GM19043 (cell line): ENCODE measurements at regions not wholly inside any gene's neighbourhood (a gene's known extent, or its start where the extent isn't known, plus 50 kb on each side); places are given as distances from the start of the nearest gene placed in this dataset.
"Not testable (repeated sequence)": the region's sequence is repeated elsewhere in the genome, so short reads cannot be mapped to it uniquely, and the experiment has no call there.

Source experiments
- ATAC-seq: cut with Tn5 transposase; IDR thresholded peaks from one replicate; pipeline ENCODE4 v1.9.1; 2021; ENCODE audit warnings: low read depth; ENCODE audit not compliant: unreplicated experiment

DNA sequence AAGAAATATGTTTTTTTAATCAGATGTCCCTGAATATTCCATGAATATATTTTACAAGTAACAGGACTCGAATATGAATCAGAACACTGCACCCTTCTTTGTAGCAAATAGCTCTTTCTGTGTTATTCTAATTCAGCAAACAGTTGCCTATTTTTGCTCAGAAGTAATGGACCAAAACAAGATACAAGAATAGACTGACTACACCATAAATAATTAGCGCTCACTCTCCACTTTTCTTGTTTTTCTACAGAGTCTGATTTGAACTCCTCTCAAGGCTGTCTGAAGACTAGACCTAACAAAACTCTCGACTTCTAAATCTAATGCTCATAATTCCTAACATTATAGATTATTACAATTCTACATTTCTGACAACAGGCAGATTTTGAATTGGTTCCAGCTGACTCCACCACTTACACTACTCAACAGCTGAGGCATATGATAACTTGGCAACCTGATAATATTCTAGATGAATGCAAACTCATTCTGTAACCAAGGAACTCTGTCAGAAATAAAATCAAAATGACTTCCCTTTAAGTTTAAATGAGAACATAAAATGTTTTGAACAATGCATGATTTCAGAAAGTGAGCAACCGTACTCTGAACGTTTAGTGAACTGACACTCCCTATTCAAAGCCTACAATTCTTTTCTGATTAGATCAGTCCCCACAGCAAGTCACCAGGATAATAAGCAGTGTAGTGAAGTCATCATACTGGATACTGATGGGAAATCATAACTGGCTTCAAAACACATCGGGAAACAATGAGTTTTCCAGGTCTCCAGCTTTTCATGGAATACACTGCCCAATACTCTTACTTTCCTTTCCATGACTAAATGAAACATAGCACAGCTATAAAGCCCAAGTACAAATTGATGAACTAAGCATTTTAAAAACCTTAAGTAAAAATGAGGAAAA is 114.2 kb upstream of the BEND6 start:
- ATAC-seq, result no peak

DNA sequence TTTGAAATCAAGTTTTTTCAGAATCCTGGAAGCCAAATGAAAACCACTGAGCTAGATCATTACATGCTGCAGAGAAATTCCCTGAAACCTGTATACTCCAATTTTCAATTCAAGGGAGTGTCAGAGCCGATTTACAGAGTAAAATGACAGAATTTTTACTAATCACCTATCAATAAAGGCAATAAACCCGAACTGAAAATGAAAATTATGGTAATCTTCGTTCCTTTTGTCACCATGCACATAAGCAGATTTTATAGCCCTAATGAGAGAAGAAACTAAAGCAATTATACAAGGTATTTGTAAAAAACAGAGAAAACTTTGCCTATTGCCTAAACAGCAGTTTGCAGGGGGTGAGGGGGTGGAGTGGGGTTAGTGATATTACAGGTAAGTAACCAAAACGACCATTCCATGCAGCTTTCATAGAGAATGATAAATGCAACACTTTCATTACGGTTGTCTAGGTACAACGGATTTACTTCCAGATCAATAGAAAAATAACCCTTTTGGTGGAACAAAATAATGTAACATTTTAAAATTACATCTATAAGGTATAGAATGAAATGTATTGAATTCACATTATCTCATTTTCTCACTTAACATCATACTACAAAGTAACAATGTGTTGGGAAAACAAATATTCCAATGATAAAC is 115.2 kb upstream of the BEND6 start:
- ATAC-seq, result no peak

DNA sequence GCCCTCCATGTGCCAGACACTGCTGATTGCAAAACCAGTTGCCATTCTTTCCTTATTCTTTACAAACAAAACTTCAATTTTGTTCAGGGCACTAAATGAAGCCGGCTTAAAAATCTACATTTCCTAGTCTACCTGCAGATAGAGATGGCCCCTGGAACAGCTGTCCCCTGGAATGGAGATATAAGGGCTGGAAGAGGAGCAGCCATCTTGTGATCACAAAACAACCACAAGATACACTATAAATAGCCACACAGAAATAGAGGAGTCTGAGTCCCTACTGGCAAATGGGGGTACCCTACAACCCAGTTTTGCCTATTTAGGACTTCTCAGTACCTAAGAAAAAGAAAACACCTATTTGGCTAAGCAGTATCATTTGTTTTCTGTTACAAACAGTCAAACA is 115.9 kb upstream of the BEND6 start:
- no peak for ATAC-seq

DNA sequence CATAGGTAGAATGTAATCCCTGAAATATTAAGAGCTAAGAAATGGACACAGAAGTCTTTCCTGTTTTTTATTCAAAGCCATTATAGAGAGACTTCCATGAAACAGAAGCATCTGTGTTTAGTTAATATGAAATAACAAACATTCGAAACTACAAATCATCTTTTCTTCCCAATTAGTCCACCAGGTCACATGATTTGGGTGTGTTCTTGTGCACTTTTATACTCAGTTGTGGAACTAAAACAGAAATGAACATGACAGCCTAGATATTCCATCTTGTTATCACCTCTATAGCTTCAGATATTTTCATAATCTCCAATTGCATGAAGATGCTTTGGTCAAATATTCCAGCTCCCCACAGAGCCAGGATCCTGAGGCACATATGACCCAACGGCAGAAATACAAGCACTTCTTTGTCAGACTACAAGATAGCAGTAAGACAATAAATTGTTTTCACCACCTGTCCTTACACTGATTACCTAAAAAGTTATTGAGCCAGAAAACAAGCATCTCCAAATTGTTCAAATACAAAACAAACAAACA is 116.8 kb upstream of the BEND6 start:
- ATAC-seq, result no peak

DNA sequence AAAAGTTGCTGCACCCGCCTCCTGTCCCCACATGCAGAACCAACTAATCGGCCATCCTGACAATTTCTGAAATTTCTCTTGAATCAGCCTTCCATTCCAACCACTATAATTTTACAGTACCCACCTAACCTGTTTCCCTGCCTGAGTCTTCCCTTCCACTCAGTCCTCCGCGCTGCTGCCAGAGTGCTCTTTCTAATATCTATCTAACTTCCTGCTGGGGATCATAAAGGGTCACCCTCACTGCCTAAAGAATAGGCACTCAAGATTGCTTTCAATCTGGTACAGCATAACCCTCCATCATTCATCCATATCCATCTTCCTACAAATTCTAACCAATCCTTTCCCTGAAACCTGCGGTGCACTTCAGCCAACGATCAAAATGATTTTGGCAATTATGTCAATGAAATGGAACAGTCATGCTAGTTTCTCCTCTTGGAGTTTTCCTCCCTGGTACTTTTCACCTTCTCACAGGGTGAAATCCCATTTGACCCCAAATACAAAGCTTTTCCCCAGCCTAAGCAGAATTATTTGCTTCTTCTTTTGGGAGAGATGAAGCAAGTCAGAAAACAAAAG is 117.5 kb upstream of the BEND6 start:
- ATAC-seq, result no peak

DNA sequence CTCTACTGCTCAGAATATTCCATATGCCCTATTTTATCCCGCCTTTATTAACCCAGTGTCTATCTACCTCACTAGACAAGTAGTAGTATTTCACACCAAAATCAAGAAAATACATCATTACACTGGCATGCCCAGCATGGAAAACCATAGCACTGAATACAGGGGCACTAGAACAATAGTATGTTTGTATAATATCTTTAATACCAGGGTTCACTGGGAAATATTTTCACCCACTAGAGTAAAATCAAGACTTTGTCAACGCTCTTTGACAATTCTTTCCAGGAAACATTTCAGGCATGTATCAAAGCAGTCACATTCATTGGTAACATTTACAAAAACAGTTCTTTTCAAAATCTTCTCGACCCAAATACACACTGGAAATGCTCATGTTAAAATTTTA is 119.3 kb upstream of the BEND6 start:
- ATAC-seq, result no peak

DNA sequence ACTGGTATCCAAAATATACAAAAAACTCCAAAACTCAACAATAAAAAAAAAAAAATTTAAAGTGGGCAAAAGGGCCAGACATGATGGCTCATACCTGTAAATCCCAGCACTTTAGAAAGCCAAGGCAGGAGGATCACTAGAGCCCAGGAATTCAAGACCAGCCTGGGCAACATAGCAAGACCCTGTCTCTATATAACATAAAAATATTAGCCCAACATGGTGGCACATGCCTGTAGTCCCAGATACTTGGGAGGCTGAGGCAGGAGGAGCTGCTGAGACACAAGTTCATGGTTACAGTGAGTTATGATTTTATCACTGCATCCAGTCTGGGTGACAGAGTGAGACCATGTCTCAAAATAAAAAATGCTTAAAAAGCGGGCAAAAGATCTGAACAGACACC is 121.0 kb upstream of the BEND6 start:
- no peak for ATAC-seq

DNA sequence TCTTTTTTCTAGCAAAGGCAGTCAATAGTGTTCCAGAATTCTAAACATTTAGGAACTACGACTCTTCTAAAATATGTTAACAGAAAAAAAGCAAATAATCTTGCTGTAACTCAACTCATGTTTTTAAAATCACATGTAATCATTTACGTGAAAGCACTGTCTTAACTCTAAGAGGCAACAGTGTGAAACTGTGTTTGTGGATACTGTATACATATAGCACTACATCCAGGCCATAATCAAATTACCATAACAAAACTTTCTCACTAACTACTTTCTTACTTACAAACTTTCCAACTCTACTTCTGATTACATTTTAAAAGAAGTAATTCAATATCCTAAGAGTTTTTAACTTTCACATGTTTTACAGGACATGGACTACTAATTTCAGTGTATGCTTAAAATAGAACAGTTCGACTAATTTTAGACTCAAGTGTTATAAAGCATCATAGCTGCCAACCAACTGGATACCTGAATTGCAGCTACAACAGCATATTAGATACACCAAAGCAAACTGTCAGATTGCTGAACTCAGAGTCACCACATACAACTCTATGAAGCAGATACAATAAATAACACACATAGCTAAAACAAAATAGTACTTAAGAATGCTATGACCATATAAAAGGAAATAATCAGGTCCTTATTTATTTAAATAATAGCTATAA is 121.6 kb upstream of the BEND6 start:
- no peak for ATAC-seq

DNA sequence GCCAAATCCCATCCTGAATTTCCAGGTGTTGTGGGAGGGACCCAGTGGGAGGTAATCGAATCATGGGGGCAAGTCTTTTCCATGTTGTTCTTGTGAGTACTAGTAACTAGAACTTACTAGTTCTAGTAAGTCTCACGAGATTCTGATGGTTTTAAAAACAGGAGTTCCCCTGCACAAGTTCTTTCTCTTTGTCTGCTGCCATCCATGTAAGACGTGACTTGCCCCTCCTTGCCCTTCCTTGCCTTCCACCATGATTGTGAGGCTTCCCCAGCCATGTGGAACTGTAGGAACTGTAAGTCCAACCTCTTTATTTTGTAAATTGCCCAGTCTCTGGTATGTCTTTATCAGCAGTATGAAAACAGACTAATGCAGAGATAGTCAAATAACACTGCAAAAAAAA is 122.7 kb upstream of the BEND6 start:
- no peak for ATAC-seq

DNA sequence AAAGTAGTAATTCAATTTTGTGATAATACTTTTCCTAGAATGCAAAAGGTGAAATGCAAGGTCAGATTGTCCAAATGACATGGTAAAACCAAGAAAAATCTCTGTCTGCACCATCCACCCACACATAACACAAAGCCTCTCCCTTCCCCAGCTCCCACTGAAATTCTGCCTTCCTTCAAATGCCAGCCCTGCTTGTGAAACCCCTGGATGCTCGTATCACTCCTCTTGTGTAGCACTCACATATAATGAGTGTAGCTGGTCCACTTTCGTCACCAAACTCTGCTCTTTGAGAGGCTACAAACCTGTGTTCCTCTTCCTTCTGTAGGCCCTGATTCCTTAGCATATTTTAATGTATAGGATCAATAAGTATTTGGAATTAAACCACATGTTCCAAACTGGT is 123.6 kb upstream of the BEND6 start:
- no peak for ATAC-seq

DNA sequence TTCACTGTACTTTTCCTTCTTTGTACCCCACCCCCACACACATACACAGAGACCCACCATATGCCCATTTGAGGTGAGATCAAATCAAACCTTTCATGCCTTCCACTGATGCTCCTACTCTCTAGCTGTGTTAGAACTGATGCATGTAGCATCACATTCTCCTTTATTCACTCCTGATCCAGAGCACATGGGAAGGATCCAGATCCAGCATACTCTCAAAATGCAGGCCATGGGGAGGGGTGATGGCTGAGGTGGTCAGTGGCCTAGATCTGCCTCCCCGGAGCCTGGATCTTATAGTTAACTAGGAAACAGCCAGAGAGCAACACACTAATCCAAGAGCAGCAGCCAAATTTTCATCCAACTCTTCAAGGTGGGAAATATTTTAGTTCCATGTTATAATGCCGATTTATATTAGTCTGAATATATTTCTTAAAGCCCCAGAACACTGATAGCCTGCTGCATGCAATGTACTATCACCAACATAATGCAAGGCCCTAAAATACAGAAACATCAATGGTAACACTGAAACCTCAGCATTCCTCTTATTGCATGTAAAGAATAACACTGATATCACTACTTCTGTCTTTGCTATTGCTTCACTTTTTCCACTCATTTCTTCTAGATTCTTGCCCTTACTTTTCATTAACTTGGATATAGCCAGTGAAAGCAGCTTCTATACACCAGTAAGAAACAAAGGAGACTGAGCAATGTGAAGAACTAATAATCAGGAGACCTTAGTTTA is 126.8 kb upstream of the BEND6 start:
- ATAC-seq, result no peak

DNA sequence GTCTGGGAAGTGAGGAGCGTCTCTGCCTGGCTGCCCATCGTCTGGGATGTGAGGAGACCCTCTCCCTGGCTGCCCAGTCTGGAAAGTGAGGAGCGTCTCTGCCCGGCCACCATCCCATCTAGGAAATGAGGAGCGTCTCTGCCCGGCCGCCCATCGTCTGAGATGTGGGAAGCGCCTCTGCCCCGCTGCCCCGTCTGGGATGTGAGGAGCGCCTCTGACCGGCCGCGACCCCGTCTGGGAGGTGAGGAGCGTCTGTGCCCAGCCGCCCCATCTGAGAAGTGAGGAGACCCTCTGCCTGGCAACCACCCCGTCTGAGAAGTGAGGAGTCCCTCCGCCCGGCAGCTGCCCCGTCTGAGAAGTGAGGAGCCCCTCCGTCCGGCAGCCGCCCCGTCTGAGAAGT is 130.5 kb upstream of the BEND6 start:
- ATAC-seq, result not testable (repeated sequence)

DNA sequence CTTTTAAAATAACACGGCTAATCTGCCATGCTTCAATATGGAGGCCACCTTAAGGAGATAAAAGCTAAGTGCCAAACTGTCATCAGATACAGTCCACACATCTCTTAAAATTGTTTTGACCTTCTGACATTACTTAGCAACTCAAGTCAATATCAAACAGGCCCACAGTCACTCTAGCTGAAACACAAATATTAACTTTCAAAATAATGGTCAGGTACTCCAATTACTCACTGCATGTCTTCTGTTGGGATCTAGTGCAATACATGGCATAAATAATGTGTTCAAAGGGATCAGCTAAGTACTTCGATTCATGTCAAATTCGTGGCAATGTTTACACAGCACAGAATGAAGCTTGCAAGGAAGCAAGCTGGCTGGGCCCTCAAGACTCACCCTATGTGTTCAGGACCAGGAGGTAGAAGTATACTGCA is 133.9 kb upstream of the BEND6 start:
- ATAC-seq, result no peak

DNA sequence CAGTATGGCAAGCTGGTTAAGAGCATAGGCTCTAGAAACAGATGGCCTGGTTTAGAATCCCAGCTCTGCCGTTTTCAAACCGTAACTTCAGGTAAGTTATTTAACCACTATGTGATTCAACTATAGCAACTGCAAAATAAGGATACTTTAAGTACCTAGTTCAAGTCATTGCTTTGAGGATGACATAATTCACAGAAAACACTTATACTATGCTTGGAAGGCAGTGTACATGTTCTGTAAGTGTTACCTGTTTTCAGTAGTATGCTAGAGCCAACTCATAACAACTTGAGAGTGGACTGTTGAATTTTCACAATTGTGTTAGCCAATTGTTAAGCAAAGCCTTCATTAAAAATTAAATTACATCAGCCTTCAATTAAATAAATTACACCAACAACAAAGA is 134.8 kb upstream of the BEND6 start:
- ATAC-seq, result no peak

DNA sequence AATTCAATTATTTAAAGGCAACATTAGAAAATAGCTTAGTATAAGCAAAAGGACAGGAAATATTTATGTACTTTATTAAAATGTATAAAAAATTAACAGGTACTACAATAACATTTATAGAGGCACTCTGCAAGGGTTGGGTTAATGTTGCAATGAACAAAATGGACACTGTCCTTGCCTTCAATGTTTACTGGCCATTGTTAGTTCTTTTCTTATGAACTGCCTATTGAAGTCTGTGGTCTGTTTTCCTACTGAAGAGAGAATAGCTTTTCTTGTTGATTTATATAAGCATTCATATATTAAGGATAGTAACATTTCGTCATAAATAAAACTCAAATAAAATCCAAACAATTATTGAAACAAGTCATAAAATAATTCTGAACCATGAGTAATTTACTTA is 135.3 kb upstream of the BEND6 start:
- no peak for ATAC-seq

DNA sequence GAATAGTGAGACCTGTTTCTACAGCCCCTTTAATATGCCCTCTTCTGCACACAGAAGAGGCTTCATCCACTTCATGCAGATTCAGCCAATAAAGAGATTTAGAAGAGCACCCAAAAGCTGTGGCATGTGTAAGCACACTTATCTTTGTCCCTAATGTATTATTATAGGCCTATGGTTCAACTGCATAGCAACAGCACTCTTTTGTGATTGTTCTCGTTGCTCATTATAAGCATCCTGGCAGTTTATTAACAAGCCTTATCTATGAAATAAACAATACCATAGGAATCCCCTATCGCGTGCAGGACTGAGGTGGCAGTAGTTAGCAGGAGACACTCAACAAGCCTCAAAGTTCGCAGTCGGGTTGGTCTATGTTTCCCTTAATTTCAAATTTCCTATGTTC is 138.5 kb upstream of the BEND6 start:
- no peak for ATAC-seq

DNA sequence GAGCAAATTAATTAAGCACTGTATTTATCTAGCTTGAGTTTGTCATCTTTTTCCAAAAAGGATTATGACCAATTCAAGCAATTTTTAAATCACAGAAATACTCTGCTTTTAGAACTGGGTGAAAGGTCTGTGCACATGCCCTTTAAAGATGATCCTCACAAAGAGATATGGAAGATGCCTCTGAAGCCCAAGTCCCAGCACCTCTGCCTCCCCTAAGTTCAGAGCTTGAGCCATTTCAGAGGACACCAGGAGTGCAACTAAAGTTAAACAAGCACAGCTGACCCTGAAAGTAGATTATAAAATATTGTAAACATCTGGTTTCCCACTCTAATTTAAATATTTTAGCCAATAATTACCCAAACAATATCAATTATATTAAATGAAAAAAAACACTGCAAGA is 139.5 kb upstream of the BEND6 start:
- ATAC-seq, result no peak

DNA sequence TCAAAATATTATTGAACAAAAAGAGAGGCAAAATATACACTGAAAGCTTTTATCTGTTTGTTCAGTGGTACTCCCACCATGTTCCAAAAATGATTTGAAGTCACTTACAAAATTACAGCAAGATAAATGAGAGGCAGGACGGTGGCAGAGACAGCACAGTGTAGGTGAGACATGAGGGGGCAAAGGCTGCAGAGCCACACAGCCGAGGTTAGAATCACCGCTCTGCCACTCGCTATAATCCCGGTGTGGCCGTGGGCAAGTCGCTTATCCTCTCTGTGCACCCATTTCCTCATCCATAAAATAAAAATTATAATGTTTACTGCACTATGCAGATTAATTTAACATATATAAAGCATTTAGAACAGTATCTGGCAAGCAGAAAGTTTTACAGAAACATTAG is 140.1 kb upstream of the BEND6 start:
- ATAC-seq, result no peak

DNA sequence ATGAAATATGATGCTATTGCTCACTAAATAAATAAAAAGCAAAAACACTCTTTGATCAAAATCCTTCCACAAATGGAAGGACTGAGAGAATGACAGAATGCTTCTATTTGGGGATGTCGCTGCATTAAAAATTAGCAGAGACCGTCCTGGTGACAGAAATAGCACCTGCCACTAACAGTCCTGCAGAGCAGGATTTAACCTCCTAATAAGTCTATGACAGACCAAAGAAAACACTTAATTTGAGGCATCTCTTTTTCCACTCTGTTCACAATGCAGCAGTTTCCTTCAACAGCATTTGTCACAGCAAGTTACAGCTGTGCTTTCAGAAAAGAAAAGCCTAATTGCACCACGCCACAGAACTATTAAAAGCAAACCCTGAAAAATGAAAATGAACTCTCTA is 140.6 kb upstream of the BEND6 start:
- ATAC-seq, result no peak

DNA sequence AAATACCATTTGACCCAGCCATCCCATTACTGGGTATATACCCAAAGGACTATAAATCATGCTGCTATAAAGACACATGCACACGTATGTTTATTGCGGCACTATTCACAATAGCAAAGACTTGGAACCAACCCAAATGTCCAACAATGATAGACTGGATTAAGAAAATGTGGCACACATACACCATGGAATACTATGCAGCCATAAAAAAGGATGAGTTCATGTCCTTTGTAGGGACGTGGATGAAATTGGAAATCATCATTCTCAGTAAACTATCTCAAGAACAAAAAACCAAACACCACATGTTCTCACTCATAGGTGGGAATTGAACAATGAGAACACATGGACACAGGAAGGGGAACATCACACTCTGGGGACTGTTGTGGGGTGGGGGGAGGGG is 142.1 kb upstream of the BEND6 start:
- not testable (repeated sequence) for ATAC-seq
